ENCODE measurements at regions not wholly inside any gene's neighbourhood (a gene's known extent, or its start where the extent isn't known, plus 50 kb on each side); places are given as distances from the start of the nearest gene placed in this dataset.

- TF ChIP-seq, protein P1, sequence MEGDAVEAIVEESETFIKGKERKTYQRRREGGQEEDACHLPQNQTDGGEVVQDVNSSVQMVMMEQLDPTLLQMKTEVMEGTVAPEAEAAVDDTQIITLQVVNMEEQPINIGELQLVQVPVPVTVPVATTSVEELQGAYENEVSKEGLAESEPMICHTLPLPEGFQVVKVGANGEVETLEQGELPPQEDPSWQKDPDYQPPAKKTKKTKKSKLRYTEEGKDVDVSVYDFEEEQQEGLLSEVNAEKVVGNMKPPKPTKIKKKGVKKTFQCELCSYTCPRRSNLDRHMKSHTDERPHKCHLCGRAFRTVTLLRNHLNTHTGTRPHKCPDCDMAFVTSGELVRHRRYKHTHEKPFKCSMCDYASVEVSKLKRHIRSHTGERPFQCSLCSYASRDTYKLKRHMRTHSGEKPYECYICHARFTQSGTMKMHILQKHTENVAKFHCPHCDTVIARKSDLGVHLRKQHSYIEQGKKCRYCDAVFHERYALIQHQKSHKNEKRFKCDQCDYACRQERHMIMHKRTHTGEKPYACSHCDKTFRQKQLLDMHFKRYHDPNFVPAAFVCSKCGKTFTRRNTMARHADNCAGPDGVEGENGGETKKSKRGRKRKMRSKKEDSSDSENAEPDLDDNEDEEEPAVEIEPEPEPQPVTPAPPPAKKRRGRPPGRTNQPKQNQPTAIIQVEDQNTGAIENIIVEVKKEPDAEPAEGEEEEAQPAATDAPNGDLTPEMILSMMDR (IDR thresholded peaks at IDR 0.05): no peak
- TF ChIP-seq EP300 (IDR thresholded peaks at IDR 0.05) (no peak), POLR2AphosphoS5 (IDR thresholded peaks at IDR 0.05) (no peak), POLR2A (IDR thresholded peaks at IDR 0.05) (no peak)
Measured at GRCh38 chr3:113053169-113053568, 62.4 kb downstream of the GTPBP8 start.

Measured in upper lobe of left lung (tissue), 4 donors.